Adrenal gland (tissue), 5 donors: ENCODE measurements at regions not wholly inside any gene's neighbourhood (a gene's known extent, or its start where the extent isn't known, plus 50 kb on each side); places are given as distances from the start of the nearest gene placed in this dataset.

Source experiments
- CTCF ChIP-seq, 6 experiments: fragments of 450-650 bp in 4 of 6; fragments of 200-600 bp in 2 of 6; sonication (generic) in 1 of 6; IDR thresholded peaks; 1 replicate in 5 of 6; 2 replicates in 1 of 6; pipeline versions ENCODE4 v1.5.1 to v1.8.0; 2016 to 2021; ENCODE audit warnings: antibody characterized with exemption in 6 of 6, mild to moderate bottlenecking in 2 of 6, moderate library complexity in 1 of 6
- POLR2A ChIP-seq, 2 donors: fragments of 450-650 bp; IDR thresholded peaks; one replicate each; pipeline ENCODE4 v1.6.1; 2017; ENCODE audit warnings: antibody characterized with exemption in 2 of 2, mild to moderate bottlenecking in 2 of 2, moderate library complexity in 1 of 2
- donor health status: DM: no; HTN: no; CAD: no.

- no peak for TF ChIP-seq CTCF (IDR thresholded peaks at IDR 0.05)
- TF ChIP-seq POLR2A (IDR thresholded peaks at IDR 0.05): no peak
These were observed 63.1 kb downstream of the TSN start for GRCh38 chr2:121818546-121818945.
